ENCODE measurements at regions not wholly inside any gene's neighbourhood (a gene's known extent, or its start where the extent isn't known, plus 50 kb on each side); places are given as distances from the start of the nearest gene placed in this dataset.

DNA sequence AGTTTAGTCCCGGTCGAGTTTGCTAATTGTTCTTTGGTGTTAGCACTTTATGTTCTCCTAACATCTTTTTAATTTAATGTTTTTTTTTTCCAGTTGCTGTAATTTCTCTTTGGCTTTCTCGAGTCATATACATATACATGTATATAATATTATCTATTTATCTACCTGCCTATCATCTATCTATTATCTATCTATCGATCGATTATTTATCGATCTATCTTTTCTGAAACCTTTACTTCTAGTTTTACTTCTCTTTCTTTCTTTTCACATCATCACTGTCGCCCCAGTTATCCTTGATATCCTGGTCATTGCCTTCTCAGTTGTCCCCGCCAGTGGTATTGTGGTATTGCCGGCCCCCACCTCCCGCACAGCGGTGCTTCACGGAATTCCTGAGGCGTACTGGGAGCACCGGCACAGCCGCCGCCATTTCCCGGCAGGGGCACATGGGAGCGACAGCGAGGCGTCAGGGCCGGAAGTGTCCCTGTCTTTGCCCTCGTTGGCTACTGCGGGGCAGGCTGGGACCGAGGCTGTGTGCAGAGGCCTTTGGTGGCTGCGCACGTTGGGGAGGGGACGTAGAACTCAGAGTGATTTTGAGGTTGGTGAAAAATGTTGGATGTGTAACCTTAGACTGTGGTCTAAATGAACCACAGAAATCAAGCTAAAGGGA, 101.1 kb downstream of the NUF2 start:
- no peak for TF ChIP-seq EZH2 (IDR thresholded peaks at IDR 0.05)
- TF ChIP-seq POLR2AphosphoS5 (IDR thresholded peaks at IDR 0.05; ENCODE audit: borderline replicate concordance, low read depth, low read length), result no peak
- TF ChIP-seq FOXP2 (optimal IDR thresholded peaks at IDR 0.05; ENCODE audit: control extremely low read depth, extremely low read length, insufficient read depth), result no peak
